ENCODE measurements at regions not wholly inside any gene's neighbourhood (a gene's known extent, or its start where the extent isn't known, plus 50 kb on each side); places are given as distances from the start of the nearest gene placed in this dataset.

GRCh38 chr18:69291044-69291443 lies 109.6 kb upstream of the DOK6 start:
- ChIA-PET CTCF (no interaction called here), POLR2A (no interaction called here)
- H3K4me3 ChIP-seq (ENCODE audit: low read depth, low read length), result no peak overlapping the region
- no peak for TF ChIP-seq CTCF (IDR thresholded peaks at IDR 0.05; ENCODE audit: insufficient read depth, low read depth, low read length)
- DNase-seq (ENCODE audit: low read depth), result no peak
- H3K27me3 ChIP-seq (ENCODE audit: control insufficient read depth, insufficient read depth, low read length), result no peaks in the 10 kb centered on the region
- H3K36me3 ChIP-seq (ENCODE audit: control insufficient read depth, insufficient read depth, low read length), result no peaks in the 10 kb centered on the region

- TF ChIP-seq CTCF (IDR thresholded peaks at IDR 0.05; ENCODE audit: insufficient read depth, low read depth, low read length), result no peak
- ChIA-PET POLR2A (no interaction called here), CTCF (no interaction called here)
- Histone ChIP-seq H3K36me3 (ENCODE audit: control insufficient read depth, insufficient read depth, low read length) (no peaks in the 10 kb centered on the region), H3K4me3 (ENCODE audit: low read depth, low read length) (no peak overlapping the region), H3K27me3 (ENCODE audit: control insufficient read depth, insufficient read depth, low read length) (no peaks in the 10 kb centered on the region)
- DNase-seq (ENCODE audit: low read depth), result no peak
Observed at GRCh38 chr18:69291755-69292154, 108.9 kb upstream of the DOK6 start.

- Histone ChIP-seq H3K36me3 (ENCODE audit: control insufficient read depth, insufficient read depth, low read length) (no peaks in the 10 kb centered on the region), H3K4me3 (ENCODE audit: low read depth, low read length) (no peak overlapping the region), H3K27me3 (ENCODE audit: control insufficient read depth, insufficient read depth, low read length) (no peaks in the 10 kb centered on the region)
- CTCF ChIA-PET, result no interaction called here
- POLR2A ChIA-PET, result no interaction called here
- TF ChIP-seq CTCF (IDR thresholded peaks at IDR 0.05; ENCODE audit: insufficient read depth, low read depth, low read length), result no peak
- DNase-seq (ENCODE audit: low read depth), result no peak
Observed at GRCh38 chr18:69300185-69300584, 100.5 kb upstream of the DOK6 start.

GRCh38 chr18:69308619-69309018 lies 92.1 kb upstream of the DOK6 start:
- CTCF ChIA-PET, result no interaction called here
- H3K36me3 ChIP-seq (ENCODE audit: control insufficient read depth, insufficient read depth, low read length), result no peaks in the 10 kb centered on the region
- TF ChIP-seq CTCF (IDR thresholded peaks at IDR 0.05; ENCODE audit: insufficient read depth, low read depth, low read length), result no peak
- no peaks in the 10 kb centered on the region for H3K27me3 ChIP-seq (ENCODE audit: control insufficient read depth, insufficient read depth, low read length)
- POLR2A ChIA-PET, result no interaction called here
- no peak for DNase-seq (ENCODE audit: low read depth)
- no peak overlapping the region for H3K4me3 ChIP-seq (ENCODE audit: low read depth, low read length)

GRCh38 chr18:69326094-69326493 lies 74.6 kb upstream of the DOK6 start:
- ChIA-PET POLR2A (no interaction called here), CTCF (interaction anchor here (0.7 kb wide), 1 partner anchor 1129 kb away, joined by 3 read pairs; no protein-coding TSS in a partner anchor)

More at GRCh38 chr18:69326094-69326493, 74.6 kb upstream of the DOK6 start:
- TF ChIP-seq CTCF (IDR thresholded peaks at IDR 0.05; ENCODE audit: insufficient read depth, low read depth, low read length), result no peak
- no peak for DNase-seq (ENCODE audit: low read depth)
- Histone ChIP-seq H3K36me3 (ENCODE audit: control insufficient read depth, insufficient read depth, low read length) (no peaks in the 10 kb centered on the region), H3K27me3 (ENCODE audit: control insufficient read depth, insufficient read depth, low read length) (no peaks in the 10 kb centered on the region), H3K4me3 (ENCODE audit: low read depth, low read length) (no peak overlapping the region)

Data from BJ (cell line).